ENCODE measurements at regions not wholly inside any gene's neighbourhood (a gene's known extent, or its start where the extent isn't known, plus 50 kb on each side); places are given as distances from the start of the nearest gene placed in this dataset.

DNA sequence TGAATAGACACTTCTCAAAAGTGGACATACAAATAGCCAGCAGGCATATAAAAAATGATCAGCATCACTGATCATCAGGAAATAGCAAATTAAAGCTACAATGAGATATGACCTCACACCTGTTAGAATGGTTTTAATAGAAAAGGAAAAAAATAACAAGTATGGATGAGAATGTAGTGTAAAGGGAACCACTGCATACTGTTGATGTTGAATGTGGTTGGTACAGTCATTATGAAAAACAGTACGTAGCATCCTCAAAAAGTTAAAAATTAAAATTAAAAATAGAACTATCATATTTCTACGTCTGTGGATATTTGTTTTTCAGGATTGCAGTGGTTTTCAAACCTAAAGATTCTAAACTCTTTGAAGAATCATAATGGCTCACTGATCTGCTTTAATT, 215.1 kb upstream of the NREP start:
- Histone ChIP-seq H3K27ac (ENCODE audit: insufficient read depth, low read depth, low read length) (no peak overlapping the region), H3K9ac (replicated peaks; ENCODE audit: extremely low read depth, insufficient read depth, low read length) (no peak overlapping the region), H2AFZ (ENCODE audit: low read depth, low read length) (no peak overlapping the region), H3K27me3 (ENCODE audit: control insufficient read depth in 2 of 2, insufficient read depth in 2 of 2, low read length in 2 of 2) (peaks cover 2 to 3% of the 10 kb centered on the region in 2 experiments), H3K9me1 (replicated peaks; ENCODE audit: control insufficient read depth, extremely low read depth, insufficient read depth, low read length) (no peaks in the 10 kb centered on the region), H4K20me1 (replicated peaks; ENCODE audit: control insufficient read depth, extremely low read depth, insufficient read depth, low read length) (no peaks in the 10 kb centered on the region), H3K79me2 (ENCODE audit: control insufficient read depth, insufficient read depth, low read length) (no peaks in the 10 kb centered on the region), H3K4me1 (ENCODE audit: control insufficient read depth, extremely low read depth, insufficient read depth, low read length) (no peaks in the 10 kb centered on the region), H3K9me3 (replicated peaks; ENCODE audit: control insufficient read depth, insufficient read depth, low read length) (no peaks in the 10 kb centered on the region), H3K36me3 (ENCODE audit: control insufficient read depth in 2 of 2, extremely low read depth in 1 of 2, insufficient read depth in 2 of 2, low read length in 2 of 2) (no peaks in the 10 kb centered on the region), H3K4me2 (ENCODE audit: insufficient read depth, low read length) (no peak overlapping the region), H3K4me3 (replicated peaks in 1 of 3; ENCODE audit: insufficient read depth in 1 of 3, low read depth in 1 of 3, low read length in 3 of 3) (no peak overlapping the region)
- TF ChIP-seq POLR2AphosphoS5 (IDR thresholded peaks at IDR 0.05; ENCODE audit: insufficient read depth, low read depth, low read length) (no peak), POLR2A (IDR thresholded peaks at IDR 0.05; ENCODE audit: low read depth, low read length) (no peak), GATA2 (IDR thresholded peaks at IDR 0.05; ENCODE audit: insufficient read depth, insufficient read length, low read depth, low read length) (no peak), FOS (IDR thresholded peaks at IDR 0.05; ENCODE audit: borderline replicate concordance, insufficient read depth, low read length) (no peak), EZH2 (IDR thresholded peaks at IDR 0.05; ENCODE audit: borderline replicate concordance, low read depth, low read length, severe bottlenecking) (no peak), JUN (IDR thresholded peaks at IDR 0.05; ENCODE audit: borderline replicate concordance, insufficient read depth, insufficient read length, low read depth) (no peak), MYC (IDR thresholded peaks at IDR 0.05; ENCODE audit: low read depth, low read length) (no peak)
- TF ChIP-seq, protein P1, sequence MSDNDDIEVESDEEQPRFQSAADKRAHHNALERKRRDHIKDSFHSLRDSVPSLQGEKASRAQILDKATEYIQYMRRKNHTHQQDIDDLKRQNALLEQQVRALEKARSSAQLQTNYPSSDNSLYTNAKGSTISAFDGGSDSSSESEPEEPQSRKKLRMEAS (IDR thresholded peaks at IDR 0.05; ENCODE audit: insufficient read depth, insufficient read length), result no peak
- TF ChIP-seq, protein P2, sequence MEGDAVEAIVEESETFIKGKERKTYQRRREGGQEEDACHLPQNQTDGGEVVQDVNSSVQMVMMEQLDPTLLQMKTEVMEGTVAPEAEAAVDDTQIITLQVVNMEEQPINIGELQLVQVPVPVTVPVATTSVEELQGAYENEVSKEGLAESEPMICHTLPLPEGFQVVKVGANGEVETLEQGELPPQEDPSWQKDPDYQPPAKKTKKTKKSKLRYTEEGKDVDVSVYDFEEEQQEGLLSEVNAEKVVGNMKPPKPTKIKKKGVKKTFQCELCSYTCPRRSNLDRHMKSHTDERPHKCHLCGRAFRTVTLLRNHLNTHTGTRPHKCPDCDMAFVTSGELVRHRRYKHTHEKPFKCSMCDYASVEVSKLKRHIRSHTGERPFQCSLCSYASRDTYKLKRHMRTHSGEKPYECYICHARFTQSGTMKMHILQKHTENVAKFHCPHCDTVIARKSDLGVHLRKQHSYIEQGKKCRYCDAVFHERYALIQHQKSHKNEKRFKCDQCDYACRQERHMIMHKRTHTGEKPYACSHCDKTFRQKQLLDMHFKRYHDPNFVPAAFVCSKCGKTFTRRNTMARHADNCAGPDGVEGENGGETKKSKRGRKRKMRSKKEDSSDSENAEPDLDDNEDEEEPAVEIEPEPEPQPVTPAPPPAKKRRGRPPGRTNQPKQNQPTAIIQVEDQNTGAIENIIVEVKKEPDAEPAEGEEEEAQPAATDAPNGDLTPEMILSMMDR (IDR thresholded peaks at IDR 0.05; ENCODE audit: extremely low read depth in 1 of 2, insufficient read depth in 1 of 2, low read depth in 1 of 2, low read length in 2 of 2), result no peak
- no peak for FAIRE-seq
- no TSS peak for BruUV-seq (replicated peaks)
- dilution Hi-C loops (cut with MboI; ENCODE audit: extremely low pct_ligation_motif_present, low sequenced_read_pairs) (no loop called here), intact Hi-C loops (cut with micrococcal nuclease) (no loop called here)
- DNase-seq (ENCODE audit: low read depth, low spot score), result no peak
- ChIA-PET CTCF (interaction anchor here (1.0 kb wide), 1 partner anchor 15 kb away, joined by 3 read pairs; no protein-coding TSS in a partner anchor), POLR2A (no interaction called here)
